Loucy (cell line): ENCODE measurements at regions not wholly inside any gene's neighbourhood (a gene's known extent, or its start where the extent isn't known, plus 50 kb on each side); places are given as distances from the start of the nearest gene placed in this dataset.

Experiments
- EZH2phosphoT487 ChIP-seq: fragments of 200-600 bp; IDR thresholded peaks from 2 replicates; pipeline ENCODE4 v1.6.1; 2018; ENCODE audit warnings: antibody characterized with exemption, mild to moderate bottlenecking, moderate library complexity, borderline replicate concordance
- TF ChIP-seq, protein P1 (sequence below): fragments of 200-600 bp; sonication (generic); conservative IDR thresholded peaks from 2 replicates; pipeline ENCODE4 v1.5.1; 2014; ENCODE audit warnings: mild to moderate bottlenecking, antibody characterized with exemption, low read length

- TF ChIP-seq, protein P1, sequence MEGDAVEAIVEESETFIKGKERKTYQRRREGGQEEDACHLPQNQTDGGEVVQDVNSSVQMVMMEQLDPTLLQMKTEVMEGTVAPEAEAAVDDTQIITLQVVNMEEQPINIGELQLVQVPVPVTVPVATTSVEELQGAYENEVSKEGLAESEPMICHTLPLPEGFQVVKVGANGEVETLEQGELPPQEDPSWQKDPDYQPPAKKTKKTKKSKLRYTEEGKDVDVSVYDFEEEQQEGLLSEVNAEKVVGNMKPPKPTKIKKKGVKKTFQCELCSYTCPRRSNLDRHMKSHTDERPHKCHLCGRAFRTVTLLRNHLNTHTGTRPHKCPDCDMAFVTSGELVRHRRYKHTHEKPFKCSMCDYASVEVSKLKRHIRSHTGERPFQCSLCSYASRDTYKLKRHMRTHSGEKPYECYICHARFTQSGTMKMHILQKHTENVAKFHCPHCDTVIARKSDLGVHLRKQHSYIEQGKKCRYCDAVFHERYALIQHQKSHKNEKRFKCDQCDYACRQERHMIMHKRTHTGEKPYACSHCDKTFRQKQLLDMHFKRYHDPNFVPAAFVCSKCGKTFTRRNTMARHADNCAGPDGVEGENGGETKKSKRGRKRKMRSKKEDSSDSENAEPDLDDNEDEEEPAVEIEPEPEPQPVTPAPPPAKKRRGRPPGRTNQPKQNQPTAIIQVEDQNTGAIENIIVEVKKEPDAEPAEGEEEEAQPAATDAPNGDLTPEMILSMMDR: no peak
- no peak for TF ChIP-seq EZH2phosphoT487
Observed at GRCh38 chrX:121782544-121782943, 735.1 kb downstream of the GLUD2 start.
